GM23338 (cell line): ENCODE measurements at regions not wholly inside any gene's neighbourhood (a gene's known extent, or its start where the extent isn't known, plus 50 kb on each side); places are given as distances from the start of the nearest gene placed in this dataset.

Experiments
- ATAC-seq: fragments of 200-7000 bp; cut with Tn5 transposase; 3 replicates; pipeline ENCODE4 v1.9.1; 2020
- DNase-seq: peaks from one replicate; pipeline ENCODE4 v3.0.0-alpha.2; 2015; ENCODE audit warnings: low spot score
- H2AFZ ChIP-seq: fragments of 200-600 bp; sonication (generic); 2 replicates; pipeline ENCODE4 v1.8.0; 2016; ENCODE audit warnings: antibody characterized with exemption, mild to moderate bottlenecking, moderate library complexity
- H3F3A ChIP-seq: fragments of 200-600 bp; sonication (generic); replicated peaks from 2 replicates; pipeline ENCODE4 v1.8.0; 2017; ENCODE audit warnings: antibody characterized with exemption, mixed run types, low read depth
- H3K27ac ChIP-seq: fragments of 200-600 bp; sonication (generic); 2 replicates; pipeline ENCODE4 v1.6.1; 2016; ENCODE audit warnings: low read depth
- H3K27me3 ChIP-seq: fragments of 200-600 bp; sonication (generic); 2 replicates; pipeline ENCODE4 v1.8.0; 2016; ENCODE audit warnings: mild to moderate bottlenecking, mixed run types, moderate library complexity; ENCODE audit not compliant: insufficient read depth
- H3K36me3 ChIP-seq: fragments of 200-600 bp; sonication (generic); 2 replicates; pipeline ENCODE4 v1.8.0; 2016; ENCODE audit warnings: mild to moderate bottlenecking; ENCODE audit not compliant: insufficient read depth
- H3K4me1 ChIP-seq: fragments of 200-600 bp; sonication (generic); 2 replicates; pipeline ENCODE4 v1.8.0; 2016; ENCODE audit warnings: mild to moderate bottlenecking, moderate library complexity; ENCODE audit not compliant: insufficient read depth
- H3K4me2 ChIP-seq: fragments of 200-600 bp; sonication (generic); 2 replicates; pipeline ENCODE4 v1.7.1; 2017; ENCODE audit warnings: mixed run types
- H3K4me3 ChIP-seq: fragments of 200-600 bp; sonication (generic); 2 replicates; pipeline ENCODE4 v1.6.1; 2016; ENCODE audit warnings: mixed run types
- H3K79me2 ChIP-seq: fragments of 200-600 bp; sonication (generic); replicated peaks from 2 replicates; pipeline ENCODE4 v1.8.0; 2017; ENCODE audit warnings: mild to moderate bottlenecking; ENCODE audit not compliant: insufficient read depth
- H3K9me2 ChIP-seq: fragments of 200-600 bp; sonication (generic); 2 replicates; pipeline ENCODE4 v1.8.0; 2017; ENCODE audit not compliant: insufficient read depth
- H4K20me1 ChIP-seq: fragments of 200-600 bp; sonication (generic); replicated peaks from 2 replicates; pipeline ENCODE4 v1.8.0; 2017; ENCODE audit warnings: mild to moderate bottlenecking; ENCODE audit not compliant: insufficient read depth
- H3K27ac Mint-ChIP-seq: 2 replicates; pipeline ENCODE4 v1.8.0; 2020; ENCODE audit warnings: inconsistent platforms, mild to moderate bottlenecking, moderate library complexity, mixed read lengths
- H3K27me3 Mint-ChIP-seq: 3 replicates; pipeline ENCODE4 v1.8.0; 2022; ENCODE audit warnings: low read depth, mild to moderate bottlenecking, moderate library complexity, mixed read lengths, inconsistent platforms; ENCODE audit not compliant: insufficient read depth, poor library complexity
- H3K36me3 Mint-ChIP-seq: 3 replicates; pipeline ENCODE4 v1.8.0; 2021; ENCODE audit warnings: low read depth, mild to moderate bottlenecking, inconsistent platforms, moderate library complexity, mixed read lengths
- H3K4me1 Mint-ChIP-seq: 3 replicates; pipeline ENCODE4 v1.8.0; 2020; ENCODE audit warnings: mild to moderate bottlenecking, inconsistent platforms, mixed read lengths
- H3K4me3 Mint-ChIP-seq: 3 replicates; pipeline ENCODE4 v1.8.0; 2021; ENCODE audit warnings: moderate library complexity, mild to moderate bottlenecking, inconsistent platforms, mixed read lengths
- H3K9me3 Mint-ChIP-seq: 3 replicates; pipeline ENCODE4 v1.8.0; 2020; ENCODE audit warnings: moderate library complexity, mild to moderate bottlenecking, inconsistent platforms, mixed read lengths
- CREB1 ChIP-seq: fragments of 250-450 bp; sonication (Bioruptor Pico); IDR thresholded peaks from 2 replicates; pipeline ENCODE4 v1.5.0; 2020; ENCODE audit warnings: low read depth, mild to moderate bottlenecking, moderate library complexity
- EZH2 ChIP-seq: fragments of 200-600 bp; sonication (generic); IDR thresholded peaks from one replicate; pipeline ENCODE4 v1.8.0; 2017; ENCODE audit warnings: antibody characterized with exemption, mild to moderate bottlenecking, low read depth; ENCODE audit not compliant: unreplicated experiment
- EZH2phosphoT487 ChIP-seq: fragments of 200-600 bp; sonication (generic); IDR thresholded peaks from one replicate; pipeline ENCODE4 v1.8.1; 2018; ENCODE audit warnings: antibody characterized with exemption; ENCODE audit not compliant: unreplicated experiment
- JUNB ChIP-seq: IDR thresholded peaks from one replicate; pipeline ENCODE4 v1.6.1; 2016; ENCODE audit warnings: antibody characterized with exemption; ENCODE audit not compliant: unreplicated experiment
- NANOG ChIP-seq: IDR thresholded peaks from 2 replicates; pipeline ENCODE4 v1.6.1; 2016; ENCODE audit warnings: antibody characterized with exemption, borderline replicate concordance
- POLR2AphosphoS5 ChIP-seq: IDR thresholded peaks from 2 replicates; pipeline ENCODE4 v1.6.1; 2016; ENCODE audit warnings: antibody characterized with exemption, low read depth
- STAT1 ChIP-seq: IDR thresholded peaks from one replicate; pipeline ENCODE4 v1.6.1; 2016; ENCODE audit warnings: antibody characterized with exemption; ENCODE audit not compliant: unreplicated experiment
- ZNF114 ChIP-seq: fragments of 250-450 bp; sonication (Bioruptor Pico); IDR thresholded peaks from 2 replicates; pipeline ENCODE4 v1.5.0; 2020; ENCODE audit warnings: mild to moderate bottlenecking, moderate library complexity
- ZNF331 ChIP-seq: fragments of 250-450 bp; sonication (Bioruptor Pico); IDR thresholded peaks from 2 replicates; pipeline ENCODE4 v1.5.0; 2020; ENCODE audit warnings: low read depth, mild to moderate bottlenecking, moderate library complexity
- TF ChIP-seq, protein P1 (sequence below): IDR thresholded peaks from 2 replicates; pipeline ENCODE4 v1.6.1; 2016; ENCODE audit warnings: antibody characterized with exemption
- TF ChIP-seq, protein P2 (sequence below), 2 experiments: fragments of 200-600 bp in 1 of 2; sonication (generic) in 1 of 2; conservative IDR thresholded peaks; 2 replicates each; pipeline versions ENCODE4 v1.5.1 to v1.6.1; 2016 to 2017; ENCODE audit warnings: antibody characterized with exemption in 2 of 2, low read depth in 2 of 2, mild to moderate bottlenecking in 2 of 2, moderate library complexity in 1 of 2
- TF ChIP-seq, protein P3 (sequence below): fragments of 250-450 bp; sonication (Bioruptor Pico); IDR thresholded peaks from 2 replicates; pipeline ENCODE4 v1.5.0; 2020; ENCODE audit warnings: mild to moderate bottlenecking, moderate library complexity

DNA sequence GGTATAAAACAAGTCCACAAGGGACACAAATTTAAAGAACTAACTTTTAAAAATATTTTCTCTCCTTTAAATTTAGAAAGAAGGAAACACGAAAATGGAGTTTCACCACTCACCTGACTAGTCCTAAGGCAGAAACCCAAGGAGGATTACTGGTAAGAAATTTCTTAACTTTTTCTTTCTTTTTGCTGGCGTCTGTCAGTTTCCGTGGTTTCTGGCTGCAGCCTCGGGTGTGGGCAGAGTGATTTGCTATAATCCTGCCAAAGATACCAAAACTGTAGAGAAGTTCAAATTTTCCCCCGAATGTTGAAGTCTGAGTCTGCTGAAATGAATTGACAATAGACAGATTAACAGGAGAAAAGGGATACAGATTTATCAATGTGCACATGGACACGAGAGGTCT, 843.6 kb upstream of the ALCAM start:
- H2AFZ ChIP-seq = 0 out of 2 replicates have a peak overlapping the region, but pooled peaks have one; percentile 25

More for the DNA sequence above, 843.6 kb upstream of the ALCAM start:
- Mint-ChIP-seq H3K36me3 (peaks cover 28% of the 10 kb centered on the region), H3K9me3 (peaks cover 25% of the 10 kb centered on the region), H3K4me1 (peaks cover 39% of the 10 kb centered on the region), H3K27me3 (peaks cover 1% of the 10 kb centered on the region), H3K27ac (no peak overlapping the region), H3K4me3 (no peak overlapping the region)
- Histone ChIP-seq H4K20me1 (no peaks in the 10 kb centered on the region), H3K4me2 (no peak overlapping the region), H3K27ac (no peak overlapping the region), H3F3A (no peaks in the 10 kb centered on the region), H3K27me3 (no peaks in the 10 kb centered on the region), H3K79me2 (no peaks in the 10 kb centered on the region), H3K36me3 (no peaks in the 10 kb centered on the region), H3K9me2 (no peaks in the 10 kb centered on the region), H3K4me3 (no peak overlapping the region), H3K4me1 (peaks cover 23% of the 10 kb centered on the region)
- DNase-seq = no peak
- ATAC-seq = no peak
- TF ChIP-seq NANOG (no peak), ZNF114 (CRISPR knock-in tag) (no peak), EZH2 (no peak), ZNF331 (no peak), JUNB (no peak), POLR2AphosphoS5 (no peak), STAT1 (no peak), EZH2phosphoT487 (no peak), CREB1 (CRISPR knock-in tag) (no peak)
- TF ChIP-seq, protein P1, sequence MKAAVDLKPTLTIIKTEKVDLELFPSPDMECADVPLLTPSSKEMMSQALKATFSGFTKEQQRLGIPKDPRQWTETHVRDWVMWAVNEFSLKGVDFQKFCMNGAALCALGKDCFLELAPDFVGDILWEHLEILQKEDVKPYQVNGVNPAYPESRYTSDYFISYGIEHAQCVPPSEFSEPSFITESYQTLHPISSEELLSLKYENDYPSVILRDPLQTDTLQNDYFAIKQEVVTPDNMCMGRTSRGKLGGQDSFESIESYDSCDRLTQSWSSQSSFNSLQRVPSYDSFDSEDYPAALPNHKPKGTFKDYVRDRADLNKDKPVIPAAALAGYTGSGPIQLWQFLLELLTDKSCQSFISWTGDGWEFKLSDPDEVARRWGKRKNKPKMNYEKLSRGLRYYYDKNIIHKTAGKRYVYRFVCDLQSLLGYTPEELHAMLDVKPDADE = no peak
- TF ChIP-seq, protein P2, sequence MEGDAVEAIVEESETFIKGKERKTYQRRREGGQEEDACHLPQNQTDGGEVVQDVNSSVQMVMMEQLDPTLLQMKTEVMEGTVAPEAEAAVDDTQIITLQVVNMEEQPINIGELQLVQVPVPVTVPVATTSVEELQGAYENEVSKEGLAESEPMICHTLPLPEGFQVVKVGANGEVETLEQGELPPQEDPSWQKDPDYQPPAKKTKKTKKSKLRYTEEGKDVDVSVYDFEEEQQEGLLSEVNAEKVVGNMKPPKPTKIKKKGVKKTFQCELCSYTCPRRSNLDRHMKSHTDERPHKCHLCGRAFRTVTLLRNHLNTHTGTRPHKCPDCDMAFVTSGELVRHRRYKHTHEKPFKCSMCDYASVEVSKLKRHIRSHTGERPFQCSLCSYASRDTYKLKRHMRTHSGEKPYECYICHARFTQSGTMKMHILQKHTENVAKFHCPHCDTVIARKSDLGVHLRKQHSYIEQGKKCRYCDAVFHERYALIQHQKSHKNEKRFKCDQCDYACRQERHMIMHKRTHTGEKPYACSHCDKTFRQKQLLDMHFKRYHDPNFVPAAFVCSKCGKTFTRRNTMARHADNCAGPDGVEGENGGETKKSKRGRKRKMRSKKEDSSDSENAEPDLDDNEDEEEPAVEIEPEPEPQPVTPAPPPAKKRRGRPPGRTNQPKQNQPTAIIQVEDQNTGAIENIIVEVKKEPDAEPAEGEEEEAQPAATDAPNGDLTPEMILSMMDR (conservative IDR thresholded peaks at IDR 0.05; ENCODE audit: low read depth in 2 of 2) = no peak
- TF ChIP-seq, protein P3, sequence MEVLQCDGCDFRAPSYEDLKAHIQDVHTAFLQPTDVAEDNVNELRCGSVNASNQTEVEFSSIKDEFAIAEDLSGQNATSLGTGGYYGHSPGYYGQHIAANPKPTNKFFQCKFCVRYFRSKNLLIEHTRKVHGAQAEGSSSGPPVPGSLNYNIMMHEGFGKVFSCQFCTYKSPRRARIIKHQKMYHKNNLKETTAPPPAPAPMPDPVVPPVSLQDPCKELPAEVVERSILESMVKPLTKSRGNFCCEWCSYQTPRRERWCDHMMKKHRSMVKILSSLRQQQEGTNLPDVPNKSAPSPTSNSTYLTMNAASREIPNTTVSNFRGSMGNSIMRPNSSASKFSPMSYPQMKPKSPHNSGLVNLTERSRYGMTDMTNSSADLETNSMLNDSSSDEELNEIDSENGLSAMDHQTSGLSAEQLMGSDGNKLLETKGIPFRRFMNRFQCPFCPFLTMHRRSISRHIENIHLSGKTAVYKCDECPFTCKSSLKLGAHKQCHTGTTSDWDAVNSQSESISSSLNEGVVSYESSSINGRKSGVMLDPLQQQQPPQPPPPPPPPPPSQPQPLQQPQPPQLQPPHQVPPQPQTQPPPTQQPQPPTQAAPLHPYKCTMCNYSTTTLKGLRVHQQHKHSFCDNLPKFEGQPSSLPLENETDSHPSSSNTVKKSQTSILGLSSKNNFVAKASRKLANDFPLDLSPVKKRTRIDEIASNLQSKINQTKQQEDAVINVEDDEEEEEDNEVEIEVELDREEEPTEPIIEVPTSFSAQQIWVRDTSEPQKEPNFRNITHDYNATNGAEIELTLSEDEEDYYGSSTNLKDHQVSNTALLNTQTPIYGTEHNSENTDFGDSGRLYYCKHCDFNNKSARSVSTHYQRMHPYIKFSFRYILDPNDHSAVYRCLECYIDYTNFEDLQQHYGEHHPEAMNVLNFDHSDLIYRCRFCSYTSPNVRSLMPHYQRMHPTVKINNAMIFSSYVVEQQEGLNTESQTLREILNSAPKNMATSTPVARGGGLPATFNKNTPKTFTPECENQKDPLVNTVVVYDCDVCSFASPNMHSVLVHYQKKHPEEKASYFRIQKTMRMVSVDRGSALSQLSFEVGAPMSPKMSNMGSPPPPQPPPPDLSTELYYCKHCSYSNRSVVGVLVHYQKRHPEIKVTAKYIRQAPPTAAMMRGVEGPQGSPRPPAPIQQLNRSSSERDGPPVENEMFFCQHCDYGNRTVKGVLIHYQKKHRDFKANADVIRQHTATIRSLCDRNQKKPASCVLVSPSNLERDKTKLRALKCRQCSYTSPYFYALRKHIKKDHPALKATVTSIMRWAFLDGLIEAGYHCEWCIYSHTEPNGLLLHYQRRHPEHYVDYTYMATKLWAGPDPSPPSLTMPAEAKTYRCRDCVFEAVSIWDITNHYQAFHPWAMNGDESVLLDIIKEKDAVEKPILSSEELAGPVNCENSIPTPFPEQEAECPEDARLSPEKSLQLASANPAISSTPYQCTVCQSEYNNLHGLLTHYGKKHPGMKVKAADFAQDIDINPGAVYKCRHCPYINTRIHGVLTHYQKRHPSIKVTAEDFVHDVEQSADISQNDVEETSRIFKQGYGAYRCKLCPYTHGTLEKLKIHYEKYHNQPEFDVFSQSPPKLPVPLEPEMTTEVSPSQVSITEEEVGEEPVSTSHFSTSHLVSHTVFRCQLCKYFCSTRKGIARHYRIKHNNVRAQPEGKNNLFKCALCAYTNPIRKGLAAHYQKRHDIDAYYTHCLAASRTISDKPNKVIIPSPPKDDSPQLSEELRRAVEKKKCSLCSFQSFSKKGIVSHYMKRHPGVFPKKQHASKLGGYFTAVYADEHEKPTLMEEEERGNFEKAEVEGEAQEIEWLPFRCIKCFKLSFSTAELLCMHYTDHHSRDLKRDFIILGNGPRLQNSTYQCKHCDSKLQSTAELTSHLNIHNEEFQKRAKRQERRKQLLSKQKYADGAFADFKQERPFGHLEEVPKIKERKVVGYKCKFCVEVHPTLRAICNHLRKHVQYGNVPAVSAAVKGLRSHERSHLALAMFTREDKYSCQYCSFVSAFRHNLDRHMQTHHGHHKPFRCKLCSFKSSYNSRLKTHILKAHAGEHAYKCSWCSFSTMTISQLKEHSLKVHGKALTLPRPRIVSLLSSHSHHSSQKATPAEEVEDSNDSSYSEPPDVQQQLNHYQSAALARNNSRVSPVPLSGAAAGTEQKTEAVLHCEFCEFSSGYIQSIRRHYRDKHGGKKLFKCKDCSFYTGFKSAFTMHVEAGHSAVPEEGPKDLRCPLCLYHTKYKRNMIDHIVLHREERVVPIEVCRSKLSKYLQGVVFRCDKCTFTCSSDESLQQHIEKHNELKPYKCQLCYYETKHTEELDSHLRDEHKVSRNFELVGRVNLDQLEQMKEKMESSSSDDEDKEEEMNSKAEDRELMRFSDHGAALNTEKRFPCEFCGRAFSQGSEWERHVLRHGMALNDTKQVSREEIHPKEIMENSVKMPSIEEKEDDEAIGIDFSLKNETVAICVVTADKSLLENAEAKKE = no peak
